Right lung (tissue), 2 donors: ENCODE measurements at regions not wholly inside any gene's neighbourhood (a gene's known extent, or its start where the extent isn't known, plus 50 kb on each side); places are given as distances from the start of the nearest gene placed in this dataset.

ENCODE experiments used
- DNase-seq, 2 donors: peaks; one replicate each; pipeline ENCODE4 v3.0.0-alpha.2; 2013

DNA sequence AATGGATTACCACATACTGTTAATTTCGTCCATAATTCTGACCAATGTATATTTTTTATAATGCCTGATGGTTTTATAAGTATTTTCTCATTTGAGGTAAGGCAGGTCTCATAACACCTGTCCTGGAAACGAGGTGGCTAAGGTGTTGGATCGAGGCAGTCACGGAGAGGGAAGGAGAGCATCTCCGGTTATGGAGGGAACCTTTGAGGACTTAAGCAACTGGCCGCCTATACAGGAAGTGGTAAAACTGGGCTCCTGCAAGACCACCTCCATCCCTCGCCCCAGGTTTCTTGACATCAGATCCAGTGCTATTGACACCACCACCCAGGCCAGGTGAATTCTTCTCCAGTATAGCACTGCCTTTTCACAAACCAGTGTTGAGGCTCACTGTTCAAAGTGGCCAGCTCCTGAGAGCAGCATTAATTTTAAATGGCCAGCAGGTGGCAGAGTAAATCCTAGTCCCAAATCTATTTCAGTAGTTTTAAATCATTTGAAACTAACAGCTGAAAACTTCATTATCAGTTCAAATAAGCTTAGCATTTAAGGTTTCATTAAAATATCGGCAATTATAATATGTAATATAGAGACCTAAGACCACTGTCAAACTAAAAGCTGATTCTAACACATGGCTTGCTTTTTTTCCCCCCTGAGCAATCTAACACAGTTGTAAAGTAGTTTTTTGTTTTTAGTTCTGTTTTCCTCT lies 100.8 kb downstream of the PPM1A start:
- peak; percentile 34 to 52 for DNase-seq

DNA sequence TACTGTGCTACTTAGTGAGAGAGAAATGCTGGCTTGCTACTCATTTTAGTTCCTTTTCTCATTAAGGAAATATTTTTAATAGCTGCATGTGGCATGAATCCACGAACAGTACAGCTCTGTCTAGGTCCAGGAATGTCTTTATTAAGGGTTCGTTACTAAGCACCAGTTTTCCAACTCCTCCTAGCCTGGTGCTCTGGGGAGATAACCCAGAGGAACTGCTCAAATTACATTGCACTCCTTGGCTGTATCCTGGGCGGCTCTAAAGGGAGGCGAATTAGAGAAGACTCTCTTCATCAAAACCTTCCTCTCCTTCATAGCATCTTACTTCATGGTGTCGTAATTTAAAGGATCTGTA lies 101.3 kb downstream of the PPM1A start:
- DNase-seq = no peak

DNA sequence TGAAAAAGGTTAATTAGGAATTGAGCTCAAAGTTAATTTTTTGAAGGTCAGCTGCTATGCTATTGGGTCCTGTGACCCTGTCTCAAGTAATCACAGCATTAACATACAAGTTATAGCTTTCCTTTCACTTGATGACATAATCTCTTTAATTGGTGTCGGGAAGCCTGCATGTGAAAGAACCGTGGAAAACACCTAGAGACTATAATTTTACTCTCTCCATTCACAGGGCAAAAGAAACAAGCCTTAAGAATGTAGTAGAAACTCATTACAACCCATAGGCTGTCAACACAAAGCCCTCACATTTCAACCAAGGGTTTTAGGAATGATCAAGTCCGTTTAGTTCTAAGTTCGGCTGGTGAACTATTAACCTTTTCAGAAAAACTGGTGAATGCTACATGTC lies 104.4 kb downstream of the PPM1A start:
- no peak for DNase-seq

DNA sequence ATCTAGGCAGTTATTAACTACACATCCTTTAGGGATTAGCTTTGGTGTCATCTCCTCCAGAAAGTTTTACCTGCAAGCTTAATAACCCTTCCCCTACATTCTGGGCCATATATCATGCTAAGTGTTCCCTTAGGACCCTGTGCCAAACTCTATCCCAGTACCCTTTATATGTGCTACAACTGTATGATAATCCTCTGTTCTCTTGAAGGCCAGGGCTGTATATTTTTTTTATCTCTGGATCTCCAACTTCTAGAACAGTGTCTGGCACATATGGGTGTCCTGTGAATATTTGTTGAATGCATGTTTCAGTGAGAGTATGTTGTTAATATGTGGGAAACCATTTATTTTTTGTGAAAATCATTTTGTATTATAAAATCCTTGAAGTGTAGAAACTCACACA lies 106.7 kb downstream of the PPM1A start:
- no peak for DNase-seq

DNA sequence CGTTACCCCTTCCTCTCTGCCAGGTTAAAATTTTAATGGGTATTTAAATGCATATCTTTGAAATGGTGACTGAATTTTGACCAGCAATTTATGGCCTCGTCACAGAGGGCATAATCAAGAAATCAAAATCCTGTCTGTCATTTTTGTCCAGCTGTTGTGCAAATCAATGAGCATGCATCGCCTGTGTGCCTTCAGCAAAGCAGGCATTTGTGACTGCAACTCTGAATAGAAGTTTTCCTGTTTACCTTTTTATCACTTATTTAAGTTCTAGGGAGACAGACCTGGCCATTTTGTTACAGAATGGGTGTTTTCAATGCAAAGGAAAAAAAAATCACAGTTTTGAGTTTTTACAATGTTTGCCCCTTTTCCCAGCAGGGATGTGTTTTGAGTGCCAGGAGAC lies 107.4 kb downstream of the PPM1A start:
- no peak for DNase-seq

DNA sequence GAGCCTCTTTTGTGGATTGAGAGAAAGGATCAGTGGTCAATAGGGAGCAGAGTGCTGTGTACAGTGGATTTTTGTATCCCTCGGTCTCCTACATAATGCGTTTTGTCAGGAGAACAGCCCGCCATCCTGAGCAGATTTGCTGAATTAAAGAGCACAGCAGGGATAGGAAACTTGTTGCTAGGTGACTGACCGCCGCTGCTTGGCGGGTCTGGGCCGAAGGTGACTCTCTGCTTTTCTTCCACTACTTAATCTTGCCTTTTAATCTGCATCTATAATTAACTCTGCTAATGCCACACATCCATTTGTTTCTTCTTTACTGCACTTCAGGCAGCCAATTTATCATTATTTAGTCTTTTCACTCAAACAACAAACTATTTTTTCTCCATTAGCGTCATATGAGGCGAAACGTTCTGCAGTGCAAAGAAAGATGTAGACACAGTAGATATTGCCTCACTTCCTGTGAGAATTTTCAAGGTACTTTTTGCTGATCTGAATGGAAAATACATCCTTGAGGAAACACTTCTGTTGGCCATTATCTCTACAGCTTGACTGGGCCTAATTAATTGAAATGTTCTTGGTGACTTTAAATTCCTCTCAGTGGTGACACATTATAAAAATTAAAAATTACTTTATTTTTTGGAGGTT lies 108.0 kb downstream of the PPM1A start:
- no peak for DNase-seq

DNA sequence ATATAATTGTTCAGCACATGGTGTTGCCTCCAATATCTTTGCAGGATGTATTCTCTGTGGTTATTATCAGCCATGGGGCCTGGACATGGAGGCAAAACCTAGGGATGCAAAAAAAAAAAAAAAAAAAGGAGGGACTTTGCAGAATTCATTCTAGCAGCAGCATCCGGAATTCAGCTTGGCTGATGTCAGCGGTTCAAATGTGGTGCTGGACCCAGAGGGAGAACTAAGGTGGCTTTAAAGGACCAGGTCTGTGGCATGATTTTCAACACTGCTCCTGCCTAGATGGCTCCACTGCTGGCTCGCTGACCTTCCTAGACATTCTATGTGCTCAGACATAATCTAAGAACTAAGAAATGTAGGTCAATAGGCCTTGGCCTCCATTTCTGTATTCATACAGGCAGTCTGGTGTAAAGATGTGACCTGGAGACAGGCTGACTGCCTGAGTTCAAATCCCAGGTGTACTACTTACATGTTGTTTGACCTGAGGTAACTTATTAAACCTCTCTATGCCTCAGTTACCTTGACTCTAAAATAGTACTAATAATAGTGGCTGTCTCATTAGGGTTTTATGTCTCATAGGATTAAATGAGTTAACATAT lies 108.6 kb downstream of the PPM1A start:
- DNase-seq = no peak

- no peak for DNase-seq
Measured at GRCh38 chr14:60363275-60363674, 114.3 kb downstream of the PPM1A start.

DNA sequence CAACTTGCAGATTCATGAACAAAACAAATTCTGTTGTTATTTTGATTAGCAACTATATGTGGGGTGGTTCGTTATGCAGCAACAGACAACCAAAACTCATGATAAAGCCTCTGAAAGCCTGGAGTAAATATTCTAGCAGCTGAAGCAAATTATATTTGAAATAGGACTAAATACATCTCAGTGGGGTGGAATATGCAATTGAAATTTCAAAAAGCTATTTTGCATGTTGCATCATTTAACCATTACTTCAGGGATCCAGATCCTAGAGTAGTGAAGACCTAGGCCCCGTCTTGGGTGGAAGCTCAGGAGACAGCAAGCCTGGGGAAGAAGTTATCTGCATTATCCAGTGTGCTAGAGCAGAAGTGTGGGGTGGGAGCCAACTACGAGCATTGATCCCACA lies 114.7 kb downstream of the PPM1A start:
- DNase-seq = no peak

GRCh38 chr14:60381909-60382308 lies 104.0 kb downstream of the C14orf39 start:
- DNase-seq = no peak
